OCI-LY1 (cell line): ENCODE measurements at regions not wholly inside any gene's neighbourhood (a gene's known extent, or its start where the extent isn't known, plus 50 kb on each side); places are given as distances from the start of the nearest gene placed in this dataset.

Experiments
- EZH2 ChIP-seq: fragments of 200-600 bp; sonication (generic), shearing (Covaris generic); IDR thresholded peaks from 2 replicates; pipeline ENCODE4 v1.8.0; 2017; ENCODE audit warnings: borderline replicate concordance, mixed run types, mild to moderate bottlenecking, antibody characterized with exemption, low read length, moderate library complexity, mixed read lengths
- TF ChIP-seq, protein P1 (sequence below): fragments of 200-600 bp; sonication (generic), shearing (Covaris generic); IDR thresholded peaks from 2 replicates; pipeline ENCODE4 v1.5.1; 2017; ENCODE audit warnings: mild to moderate bottlenecking, antibody characterized with exemption, low read length, moderate library complexity, mixed read lengths

DNA sequence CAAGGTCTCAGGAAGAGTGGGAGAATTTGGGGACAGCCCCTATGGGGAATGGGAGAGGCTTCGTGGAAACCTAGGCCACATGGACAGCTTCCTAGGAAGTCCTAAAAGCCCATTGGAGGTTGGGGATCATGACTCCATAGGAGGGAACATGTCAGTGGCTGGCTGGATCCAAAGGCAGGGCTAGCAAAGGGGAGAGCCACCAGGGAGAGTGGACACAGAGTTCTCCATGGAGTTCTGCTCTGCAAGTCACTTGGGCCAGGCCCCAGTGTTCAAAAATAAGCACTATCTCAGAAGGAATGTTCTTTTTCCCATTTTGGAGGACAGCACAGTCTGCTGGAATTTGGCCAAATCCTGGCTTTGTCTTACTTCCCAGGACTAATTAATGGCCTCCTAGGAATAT, 140.6 kb upstream of the RAD23B start:
- TF ChIP-seq, protein P1, sequence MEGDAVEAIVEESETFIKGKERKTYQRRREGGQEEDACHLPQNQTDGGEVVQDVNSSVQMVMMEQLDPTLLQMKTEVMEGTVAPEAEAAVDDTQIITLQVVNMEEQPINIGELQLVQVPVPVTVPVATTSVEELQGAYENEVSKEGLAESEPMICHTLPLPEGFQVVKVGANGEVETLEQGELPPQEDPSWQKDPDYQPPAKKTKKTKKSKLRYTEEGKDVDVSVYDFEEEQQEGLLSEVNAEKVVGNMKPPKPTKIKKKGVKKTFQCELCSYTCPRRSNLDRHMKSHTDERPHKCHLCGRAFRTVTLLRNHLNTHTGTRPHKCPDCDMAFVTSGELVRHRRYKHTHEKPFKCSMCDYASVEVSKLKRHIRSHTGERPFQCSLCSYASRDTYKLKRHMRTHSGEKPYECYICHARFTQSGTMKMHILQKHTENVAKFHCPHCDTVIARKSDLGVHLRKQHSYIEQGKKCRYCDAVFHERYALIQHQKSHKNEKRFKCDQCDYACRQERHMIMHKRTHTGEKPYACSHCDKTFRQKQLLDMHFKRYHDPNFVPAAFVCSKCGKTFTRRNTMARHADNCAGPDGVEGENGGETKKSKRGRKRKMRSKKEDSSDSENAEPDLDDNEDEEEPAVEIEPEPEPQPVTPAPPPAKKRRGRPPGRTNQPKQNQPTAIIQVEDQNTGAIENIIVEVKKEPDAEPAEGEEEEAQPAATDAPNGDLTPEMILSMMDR, result no peak
- TF ChIP-seq EZH2, result no peak
